IMR-90 (cell line): ENCODE measurements at regions not wholly inside any gene's neighbourhood (a gene's known extent, or its start where the extent isn't known, plus 50 kb on each side); places are given as distances from the start of the nearest gene placed in this dataset.

Source experiments
- ATAC-seq: fragments of 200-7000 bp; cut with Tn5 transposase; 2 replicates; pipeline ENCODE4 v1.9.1; 2020; ENCODE audit warnings: low read depth, mild to moderate bottlenecking, moderate library complexity
- BruUV-seq: library from RNA; stranded (reverse); fragments of 400-500 nt; replicated peaks from 2 replicates; lab custom pipeline; 2021; lab: Mats Ljungman, UMichigan
- CTCF ChIA-PET: fragments of 300-600 bp; formaldehyde crosslinking; extraction: SDS; loops from one replicate; lab custom pipeline; 2021; ENCODE audit warnings: antibody characterized with exemption; lab: Yijun Ruan, JAX
- POLR2A ChIA-PET: fragments of 300-600 bp; sonication (Branson Sonifier 250); formaldehyde crosslinking; loops from one replicate; lab custom pipeline; 2022; ENCODE audit warnings: antibody characterized with exemption; ENCODE audit not compliant: unreplicated experiment; lab: Charles Lee
- DNase-seq: peaks from one replicate; pipeline ENCODE4 v3.0.0; 2013
- H2AFZ ChIP-seq: replicated peaks from 2 replicates; pipeline ENCODE3; 2013; ENCODE audit warnings: low read length, mild to moderate bottlenecking; ENCODE audit not compliant: poor library complexity
- H2AK5ac ChIP-seq: 2 replicates; pipeline ENCODE4 v1.6.1; 2013; ENCODE audit warnings: low read depth, low read length, inconsistent platforms
- H2AK9ac ChIP-seq: replicated peaks from 2 replicates; pipeline ENCODE3; 2013; ENCODE audit warnings: mild to moderate bottlenecking, low read depth, low read length, moderate library complexity; ENCODE audit not compliant: poor library complexity
- H2BK120ac ChIP-seq: 2 replicates; pipeline ENCODE4 v1.6.1; 2013; ENCODE audit warnings: low read depth, low read length, inconsistent platforms
- H2BK15ac ChIP-seq: 3 replicates; pipeline ENCODE4 v1.6.1; 2013; ENCODE audit warnings: low read depth, low read length, inconsistent platforms
- H2BK20ac ChIP-seq: 2 replicates; pipeline ENCODE4 v1.6.1; 2013; ENCODE audit warnings: low read depth, mild to moderate bottlenecking, inconsistent platforms, low read length, moderate library complexity
- H2BK5ac ChIP-seq: 2 replicates; pipeline ENCODE4 v1.6.1; 2013; ENCODE audit warnings: mild to moderate bottlenecking, low read depth, low read length, inconsistent platforms; ENCODE audit not compliant: poor library complexity, severe bottlenecking
- H3K14ac ChIP-seq: replicated peaks from 2 replicates; pipeline ENCODE4 v1.6.1; 2013; ENCODE audit warnings: low read depth, low read length, inconsistent platforms
- H3K18ac ChIP-seq: 2 replicates; pipeline ENCODE4 v1.6.1; 2013; ENCODE audit warnings: low read depth, low read length, control low read depth
- H3K23ac ChIP-seq: 2 replicates; pipeline ENCODE4 v1.6.1; 2013; ENCODE audit warnings: low read depth, low read length, inconsistent platforms
- H3K27ac ChIP-seq: 2 replicates; pipeline ENCODE4 v1.5.1; 2013; ENCODE audit warnings: mild to moderate bottlenecking, control low read depth, low read length; ENCODE audit not compliant: insufficient read depth
- H3K27me3 ChIP-seq: 2 replicates; pipeline ENCODE4 v1.6.1; 2013; ENCODE audit warnings: low read length; ENCODE audit not compliant: control insufficient read depth, insufficient read depth
- H3K36me3 ChIP-seq: 2 replicates; pipeline ENCODE4 v1.6.1; 2013; ENCODE audit warnings: low read length, mixed read lengths; ENCODE audit not compliant: control insufficient read depth, insufficient read depth
- H3K4ac ChIP-seq: 2 replicates; pipeline ENCODE4 v1.6.1; 2013; ENCODE audit warnings: low read depth, low read length, inconsistent platforms
- H3K4me1 ChIP-seq: 2 replicates; pipeline ENCODE4 v1.6.1; 2013; ENCODE audit warnings: low read length, mixed read lengths; ENCODE audit not compliant: control insufficient read depth, insufficient read depth
- H3K4me2 ChIP-seq: 2 replicates; pipeline ENCODE4 v1.6.1; 2013; ENCODE audit warnings: low read depth, mild to moderate bottlenecking, control low read depth, low read length, moderate library complexity
- H3K4me3 ChIP-seq: 2 replicates; pipeline ENCODE4 v1.5.1; 2013; ENCODE audit warnings: low read depth, mild to moderate bottlenecking, control low read depth, low read length, moderate library complexity; ENCODE audit not compliant: insufficient read depth
- H3K56ac ChIP-seq: 2 replicates; pipeline ENCODE4 v1.6.1; 2013; ENCODE audit warnings: low read length, inconsistent platforms; ENCODE audit not compliant: insufficient read depth; ENCODE audit errors: extremely low read depth
- H3K79me1 ChIP-seq, 2 experiments: 2 replicates each; pipeline ENCODE4 v1.6.1; 2013; ENCODE audit warnings: low read length in 2 of 2, inconsistent platforms in 1 of 2, low read depth in 1 of 2
- H3K9ac ChIP-seq: 2 replicates; pipeline ENCODE4 v1.6.1; 2013; ENCODE audit warnings: low read depth, low read length, control low read depth
- H3K9me1 ChIP-seq: 2 replicates; pipeline ENCODE4 v1.6.1; 2013; ENCODE audit warnings: low read length, inconsistent platforms; ENCODE audit not compliant: insufficient read depth
- H3K9me3 ChIP-seq: 2 replicates; pipeline ENCODE4 v1.6.1; 2013; ENCODE audit warnings: low read length; ENCODE audit not compliant: control insufficient read depth, insufficient read depth
- H4K20me1 ChIP-seq: 2 replicates; pipeline ENCODE4 v1.6.1; 2013; ENCODE audit warnings: low read length, inconsistent platforms; ENCODE audit not compliant: insufficient read depth
- H4K5ac ChIP-seq: 2 replicates; pipeline ENCODE4 v1.6.1; 2013; ENCODE audit warnings: mild to moderate bottlenecking, low read depth, low read length, control low read depth
- H4K8ac ChIP-seq, 2 experiments: 2 replicates each; pipeline ENCODE4 v1.6.1; 2013; ENCODE audit warnings: low read depth in 2 of 2, low read length in 2 of 2, control low read depth in 1 of 2, inconsistent platforms in 1 of 2
- H4K91ac ChIP-seq: 2 replicates; pipeline ENCODE4 v1.6.1; 2013; ENCODE audit warnings: low read depth, low read length, inconsistent platforms; ENCODE audit not compliant: insufficient read depth
- BHLHE40 ChIP-seq: fragments of 150-350 bp; IDR thresholded peaks from 2 replicates; pipeline ENCODE4 v1.6.1; 2016; ENCODE audit warnings: mild to moderate bottlenecking, low read depth, low read length
- CEBPB ChIP-seq: IDR thresholded peaks from 2 replicates; pipeline ENCODE4 v1.6.1; 2012; ENCODE audit warnings: low read depth, low read length, improper control_type of control experiment
- CHD1 ChIP-seq: IDR thresholded peaks from 2 replicates; pipeline ENCODE4 v1.6.1; 2012; ENCODE audit warnings: low read depth, low read length, improper control_type of control experiment
- CTCF ChIP-seq: conservative IDR thresholded peaks from 2 replicates; pipeline ENCODE4 v1.5.1; 2012; ENCODE audit warnings: mild to moderate bottlenecking, low read depth, low read length, improper control_type of control experiment
- FOS ChIP-seq: fragments of 150-350 bp; IDR thresholded peaks from 2 replicates; pipeline ENCODE4 v1.6.1; 2016; ENCODE audit warnings: low read depth, low read length
- MAFK ChIP-seq: IDR thresholded peaks from 2 replicates; pipeline ENCODE4 v1.6.1; 2012; ENCODE audit warnings: low read depth, low read length, improper control_type of control experiment
- MAZ ChIP-seq: IDR thresholded peaks from 2 replicates; pipeline ENCODE4 v1.6.1; 2012; ENCODE audit warnings: low read depth, mild to moderate bottlenecking, low read length, improper control_type of control experiment, moderate library complexity, borderline replicate concordance
- MXI1 ChIP-seq: IDR thresholded peaks from 2 replicates; pipeline ENCODE4 v1.6.1; 2012; ENCODE audit warnings: low read depth, mild to moderate bottlenecking, low read length, moderate library complexity, borderline replicate concordance
- NFE2L2 ChIP-seq: fragments of 150-350 bp; IDR thresholded peaks from 2 replicates; pipeline ENCODE4 v1.6.1; 2016; ENCODE audit warnings: low read depth, mild to moderate bottlenecking, low read length
- POLR2A ChIP-seq: IDR thresholded peaks from 2 replicates; pipeline ENCODE4 v1.6.1; 2012; ENCODE audit warnings: mild to moderate bottlenecking, low read depth, low read length
- RAD21 ChIP-seq: IDR thresholded peaks from 2 replicates; pipeline ENCODE4 v1.6.1; 2012; ENCODE audit warnings: low read length, improper control_type of control experiment
- RCOR1 ChIP-seq: IDR thresholded peaks from 2 replicates; pipeline ENCODE4 v1.6.1; 2012; ENCODE audit warnings: mild to moderate bottlenecking, low read length, improper control_type of control experiment; ENCODE audit not compliant: insufficient replicate concordance
- RFX5 ChIP-seq: IDR thresholded peaks from 2 replicates; pipeline ENCODE4 v1.8.0; 2012; ENCODE audit warnings: low read depth, mild to moderate bottlenecking, low read length, moderate library complexity
- SMC3 ChIP-seq: fragments of 150-350 bp; IDR thresholded peaks from 2 replicates; pipeline ENCODE4 v1.6.1; 2016; ENCODE audit warnings: low read depth, mild to moderate bottlenecking, antibody characterized with exemption, low read length, moderate library complexity
- WGBS, 2 experiments: methylation state at CpG; one replicate each; pipeline versions ENCODE4 v1.1.5 to v1.1.7; 2013; ENCODE audit warnings: missing lambda C conversion rate in 2 of 2; ENCODE audit not compliant: insufficient read length in 1 of 2; ENCODE audit errors: extremely low coverage in 2 of 2; 5-methylcytosine and 5-hydroxymethylcytosine counted together
- dilution Hi-C: fragments of 300-500 bp; cut with HindIII; formaldehyde crosslinking; loops from one replicate; pipeline ENCODE4 v1.14.3; 2018; ENCODE audit warnings: low sequenced_read_pairs; ENCODE audit not compliant: unreplicated experiment
- in situ Hi-C: fragments of 300-500 bp; cut with MboI; formaldehyde crosslinking; loops from 3 replicates; pipeline ENCODE4 v1.14.3; 2019; ENCODE audit warnings: low sequenced_read_pairs, inconsistent platforms, mixed read lengths
- intact Hi-C: fragments of 100-400 bp; cut with micrococcal nuclease; formaldehyde crosslinking; loops from 2 replicates; pipeline ENCODE4 v1.10.0; 2022
- TF ChIP-seq, protein P1 (sequence below): fragments of 150-350 bp; IDR thresholded peaks from 2 replicates; pipeline ENCODE4 v1.6.1; 2017; ENCODE audit warnings: mild to moderate bottlenecking, antibody characterized with exemption, low read length, low read depth
- TF ChIP-seq, protein P2 (sequence below): fragments of 150-350 bp; IDR thresholded peaks from 2 replicates; pipeline ENCODE4 v1.6.1; 2016; ENCODE audit warnings: low read depth, mild to moderate bottlenecking, low read length, moderate library complexity, borderline replicate concordance

GRCh38 chr2:223696719-223697118 lies 94.6 kb upstream of the SCG2 start:
- Histone ChIP-seq H2AK9ac (no peak overlapping the region), H3K9me1 (no peaks in the 10 kb centered on the region), H3K9me3 (no peaks in the 10 kb centered on the region), H4K8ac (peak overlapping the region; percentile 18 to 75; a peak in 3 of 4 replicates), H3K56ac (no peak overlapping the region), H2AFZ (no peak overlapping the region), H3K14ac (peak overlapping the region; percentile 74), H3K79me1 (no peaks in the 10 kb centered on the region), H2BK15ac (peak overlapping the region; percentile 68; the same call in 1 of the 3 replicates), H4K5ac (peak overlapping the region; percentile 8; the same call in 1 of the 2 replicates), H3K23ac (no peak overlapping the region), H4K20me1 (no peaks in the 10 kb centered on the region), H3K4me3 (no peak overlapping the region), H2BK20ac (peak overlapping the region; percentile 32; the same call in 1 of the 2 replicates), H3K27me3 (no peaks in the 10 kb centered on the region), H2BK5ac (peak overlapping the region; percentile 74), H3K4me1 (peaks cover 7% of the 10 kb centered on the region), H3K18ac (peak overlapping the region; percentile 42; the same call in 1 of the 2 replicates), H2AK5ac (no peak overlapping the region), H3K9ac (no peak overlapping the region), H4K91ac (no peak overlapping the region), H3K4ac (peak overlapping the region; percentile 30; the same call in 1 of the 2 replicates), H3K36me3 (no peaks in the 10 kb centered on the region), H3K27ac (no peak overlapping the region), H3K4me2 (no peak overlapping the region), H2BK120ac (peak overlapping the region; percentile 22; the same call in 1 of the 2 replicates)
- ChIA-PET POLR2A (no interaction called here), CTCF (no interaction called here)
- intact Hi-C loops (loop anchor here (10.0 kb wide), 2 partner anchors 248 to 712 kb away; partner anchors contain the start of gene WDFY1), dilution Hi-C loops (no loop called here), in situ Hi-C loops (no loop called here)
- TF ChIP-seq CEBPB = no peak
- no peak for TF ChIP-seq CHD1
- no peak for TF ChIP-seq MAFK
- TF ChIP-seq BHLHE40 = no peak
- TF ChIP-seq CTCF = no peak
- no peak for TF ChIP-seq NFE2L2
- TF ChIP-seq RAD21 = no peak
- TF ChIP-seq, protein P1, sequence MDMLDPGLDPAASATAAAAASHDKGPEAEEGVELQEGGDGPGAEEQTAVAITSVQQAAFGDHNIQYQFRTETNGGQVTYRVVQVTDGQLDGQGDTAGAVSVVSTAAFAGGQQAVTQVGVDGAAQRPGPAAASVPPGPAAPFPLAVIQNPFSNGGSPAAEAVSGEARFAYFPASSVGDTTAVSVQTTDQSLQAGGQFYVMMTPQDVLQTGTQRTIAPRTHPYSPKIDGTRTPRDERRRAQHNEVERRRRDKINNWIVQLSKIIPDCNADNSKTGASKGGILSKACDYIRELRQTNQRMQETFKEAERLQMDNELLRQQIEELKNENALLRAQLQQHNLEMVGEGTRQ = no peak
- TF ChIP-seq, protein P2, sequence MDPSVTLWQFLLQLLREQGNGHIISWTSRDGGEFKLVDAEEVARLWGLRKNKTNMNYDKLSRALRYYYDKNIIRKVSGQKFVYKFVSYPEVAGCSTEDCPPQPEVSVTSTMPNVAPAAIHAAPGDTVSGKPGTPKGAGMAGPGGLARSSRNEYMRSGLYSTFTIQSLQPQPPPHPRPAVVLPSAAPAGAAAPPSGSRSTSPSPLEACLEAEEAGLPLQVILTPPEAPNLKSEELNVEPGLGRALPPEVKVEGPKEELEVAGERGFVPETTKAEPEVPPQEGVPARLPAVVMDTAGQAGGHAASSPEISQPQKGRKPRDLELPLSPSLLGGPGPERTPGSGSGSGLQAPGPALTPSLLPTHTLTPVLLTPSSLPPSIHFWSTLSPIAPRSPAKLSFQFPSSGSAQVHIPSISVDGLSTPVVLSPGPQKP = no peak
- no peak for TF ChIP-seq RFX5
- TF ChIP-seq MAZ = no peak
- no peak for TF ChIP-seq FOS
- TF ChIP-seq SMC3 = no peak
- no peak for TF ChIP-seq POLR2A
- no peak for TF ChIP-seq RCOR1
- TF ChIP-seq MXI1 = no peak
- 0% methylated on average over 1 of the region's 1 CpG; no CpG with 5 or more reads in 1 of the 2 experiments for WGBS, 2 experiments
- DNase-seq (peak; percentile 69), ATAC-seq (peak; percentile 34)
- BruUV-seq = no TSS peak
